ENCODE measurements at regions not wholly inside any gene's neighbourhood (a gene's known extent, or its start where the extent isn't known, plus 50 kb on each side); places are given as distances from the start of the nearest gene placed in this dataset.
"Not testable (repeated sequence)": the region's sequence is repeated elsewhere in the genome, so short reads cannot be mapped to it uniquely, and the experiment has no call there.

DNA sequence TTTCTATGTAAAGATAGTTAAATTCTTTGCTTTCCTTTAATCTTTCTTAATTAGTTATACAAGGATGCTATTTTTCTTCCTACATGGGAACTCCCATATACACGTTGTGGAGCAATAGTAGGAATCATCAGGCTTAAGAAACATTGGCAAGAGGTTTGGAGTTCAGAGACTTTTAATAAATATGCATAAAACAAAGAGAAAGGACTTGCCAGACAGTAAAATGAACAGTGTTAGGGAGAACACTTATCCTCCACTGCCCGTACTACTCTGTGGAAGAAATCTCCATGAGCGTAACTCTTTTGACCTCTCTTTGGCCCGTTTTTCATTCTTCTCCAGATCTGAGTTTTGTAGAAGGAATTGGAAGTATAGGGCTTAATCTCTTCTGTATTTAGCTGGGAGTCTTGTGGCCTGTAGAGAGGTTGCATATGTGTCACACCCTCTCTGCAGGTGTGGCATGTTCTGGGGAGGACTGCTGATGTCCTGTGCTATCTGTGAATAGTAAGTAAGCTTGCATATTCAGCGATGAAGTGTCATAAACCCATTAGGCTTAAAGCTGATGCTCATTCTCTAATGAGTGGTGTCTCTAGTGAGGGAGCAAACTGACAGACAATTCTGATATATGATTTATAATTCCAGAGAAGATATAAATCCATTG, 455.4 kb upstream of the FAR2 start:
- DNase-seq, result no peak

DNA sequence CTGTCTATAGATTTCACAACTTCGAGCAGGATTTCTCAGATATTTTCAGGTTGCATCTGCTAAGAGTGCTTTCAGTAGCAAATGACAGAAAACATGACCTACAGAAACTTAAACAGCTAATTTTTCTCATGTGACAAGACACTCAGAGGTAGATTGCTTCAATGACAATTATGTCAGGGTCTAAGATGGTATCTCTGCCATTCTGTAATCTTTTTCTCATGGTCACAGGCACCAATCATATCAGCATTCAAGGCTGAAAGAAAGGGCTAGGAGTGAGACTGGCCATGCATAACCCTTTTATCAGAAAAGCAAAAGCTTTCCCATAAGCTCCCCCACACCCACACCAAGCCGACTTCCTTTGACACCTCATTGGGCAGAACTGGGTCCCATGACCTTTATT, 450.5 kb upstream of the FAR2 start:
- DNase-seq, result no peak

DNA sequence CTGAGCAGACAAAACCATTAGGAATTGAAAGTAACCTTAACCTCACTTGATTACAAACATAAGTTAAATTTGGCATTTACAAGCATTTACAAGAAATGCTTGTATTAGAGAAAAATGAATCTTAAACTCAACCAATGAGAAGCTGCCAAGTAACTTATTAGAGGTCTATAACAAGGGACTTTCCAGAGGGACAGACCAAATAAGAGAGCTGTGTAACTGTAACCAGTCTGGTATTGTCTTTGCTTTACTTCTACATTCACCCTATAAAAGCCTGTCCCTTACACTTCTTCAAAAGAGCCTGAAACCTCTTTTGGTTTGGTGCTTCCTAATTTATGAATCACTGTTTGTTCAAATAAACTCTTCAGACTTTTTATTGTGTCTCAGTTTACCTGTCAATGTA, 450.0 kb upstream of the FAR2 start:
- DNase-seq, result no peak

DNA sequence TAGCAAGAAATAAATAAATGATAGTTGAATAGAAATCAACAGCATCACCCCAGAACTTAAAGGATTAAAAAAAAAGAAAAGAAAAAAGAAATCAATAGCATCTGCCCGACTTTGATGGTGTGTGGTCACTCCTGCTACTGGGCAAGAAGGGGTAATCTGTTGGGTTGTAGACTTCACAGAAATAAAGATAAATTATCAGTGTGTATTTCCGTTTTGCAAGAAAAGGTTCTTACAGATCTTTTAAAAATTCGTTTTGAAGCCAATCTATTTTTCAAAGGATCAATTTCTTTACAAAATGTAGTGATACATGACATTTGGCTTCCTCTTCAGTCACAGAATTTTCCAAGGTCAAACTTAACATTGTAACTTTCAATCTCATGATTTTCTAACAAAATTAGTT, 448.9 kb upstream of the FAR2 start:
- DNase-seq, result no peak

DNA sequence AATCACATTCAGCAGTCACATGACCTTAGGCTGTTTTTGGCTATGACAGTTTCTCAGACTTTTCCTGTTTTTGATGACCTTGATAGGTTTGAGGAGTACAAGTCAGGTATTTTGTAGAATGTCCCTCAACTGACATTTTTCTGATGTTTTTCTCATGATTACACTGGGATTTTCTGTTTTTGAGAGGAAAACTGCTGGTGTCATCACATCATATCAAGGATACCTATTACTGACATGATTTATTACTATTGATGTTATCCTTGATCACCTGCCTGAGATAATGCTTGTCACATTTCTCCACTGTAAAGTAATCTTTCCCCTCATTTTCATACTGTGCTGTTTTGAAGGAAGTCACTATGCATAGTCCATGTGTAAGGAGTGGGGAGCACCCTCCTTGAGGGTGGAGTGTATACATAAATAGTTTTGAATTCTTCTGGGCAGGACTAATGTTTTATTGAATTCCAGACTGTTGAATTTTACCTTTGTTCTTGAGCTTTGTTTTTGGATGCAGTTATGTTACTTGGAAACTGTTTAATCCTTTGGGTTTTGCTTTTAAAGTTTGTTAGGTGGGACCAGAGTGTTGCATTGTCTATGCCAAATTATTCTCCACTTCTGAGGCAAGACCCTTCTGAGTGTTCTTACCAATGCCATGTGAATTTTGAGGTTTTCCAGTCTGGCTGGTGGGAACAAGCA, 444.5 kb upstream of the FAR2 start:
- DNase-seq, result no peak

DNA sequence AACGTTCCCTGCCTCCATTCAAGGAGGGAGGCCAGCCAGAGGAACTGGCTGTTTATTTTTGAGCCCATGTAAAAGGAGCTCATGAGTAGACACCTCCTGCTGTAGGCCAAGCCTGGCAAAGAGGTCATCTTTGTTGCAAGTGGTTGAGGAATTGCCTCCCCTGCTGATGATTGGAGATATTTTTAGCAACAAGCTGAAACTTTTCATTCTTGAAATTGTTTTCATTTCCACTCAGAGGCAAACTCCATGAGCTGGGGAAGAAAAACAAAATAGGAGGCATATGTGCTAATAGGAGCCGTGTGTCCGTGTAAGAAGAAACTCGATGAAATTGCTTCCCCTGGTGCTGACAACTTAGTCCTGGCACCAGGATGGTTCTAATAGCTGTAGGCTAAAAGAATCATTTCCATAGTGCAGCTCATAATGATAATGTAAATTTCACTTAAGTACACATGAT, 440.1 kb upstream of the FAR2 start:
- no peak for DNase-seq

DNA sequence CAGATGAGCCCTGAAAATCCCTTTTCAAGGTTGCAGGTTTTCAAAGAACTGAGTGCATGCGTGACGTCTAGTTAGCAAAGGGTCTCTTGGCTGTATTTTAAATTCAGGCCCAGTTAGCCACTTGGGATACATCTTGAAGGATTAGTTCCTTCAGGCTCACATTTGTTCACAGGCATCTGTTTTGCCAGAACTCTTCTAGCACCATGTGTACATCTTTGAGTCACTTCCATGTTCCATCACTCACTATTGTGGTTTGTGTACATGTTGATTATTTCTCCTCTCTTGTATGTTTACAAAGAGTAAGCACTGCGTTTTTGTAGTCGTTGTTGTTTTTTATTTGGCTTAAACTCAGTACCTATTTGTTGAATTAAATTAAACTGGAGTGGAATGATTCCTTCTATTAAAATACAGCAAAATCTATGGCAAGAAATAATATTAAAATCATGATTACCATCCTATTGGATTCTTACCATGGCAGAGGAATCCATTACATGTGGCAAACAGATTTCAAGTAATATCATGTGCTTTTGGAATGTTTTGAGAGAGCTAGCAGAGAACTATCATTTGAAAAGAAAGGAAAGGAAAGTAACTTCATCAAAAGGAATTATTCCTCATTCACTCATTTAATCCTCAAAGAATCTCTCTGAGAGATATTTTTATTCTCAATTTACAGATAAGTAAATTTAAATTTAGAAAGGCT, 438.9 kb upstream of the FAR2 start:
- no peak for DNase-seq

DNA sequence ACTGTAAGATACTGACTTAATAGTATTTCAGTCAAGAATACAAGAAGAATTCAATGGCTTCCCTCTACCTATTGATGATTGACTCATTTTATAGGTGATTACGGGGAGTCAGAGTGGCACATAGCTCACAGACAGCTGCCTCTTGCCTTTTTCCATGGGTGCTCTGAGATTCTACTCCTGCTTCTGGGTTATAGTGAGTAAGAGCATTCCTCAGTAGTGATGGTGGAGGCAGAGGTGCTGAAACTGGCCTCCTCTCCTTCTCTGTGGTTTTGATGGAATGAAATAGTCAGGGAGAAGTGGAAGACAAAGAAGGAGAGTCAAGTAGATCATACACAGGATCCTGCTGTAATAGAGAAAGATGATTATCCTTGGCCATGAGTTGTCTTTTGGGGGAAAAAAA, 438.2 kb upstream of the FAR2 start:
- DNase-seq, result no peak

DNA sequence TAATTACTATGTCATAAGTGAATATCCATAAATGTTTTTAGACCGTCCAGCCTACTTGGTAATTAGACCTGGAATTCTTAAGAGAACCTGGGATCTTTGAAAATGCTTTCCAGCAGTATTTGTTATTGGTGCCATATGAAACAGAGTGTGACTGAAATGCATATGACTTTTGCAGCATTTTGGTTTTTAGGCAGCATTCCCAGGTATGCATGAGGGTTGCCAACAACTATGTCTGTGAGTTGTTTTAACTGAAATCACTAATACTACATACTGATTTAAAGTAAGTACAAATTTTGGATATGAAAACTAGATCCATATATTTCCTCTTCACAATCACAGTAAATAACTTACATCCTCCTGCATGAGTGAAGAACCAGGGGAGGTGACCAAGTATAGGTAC, 437.7 kb upstream of the FAR2 start:
- DNase-seq, result no peak

DNA sequence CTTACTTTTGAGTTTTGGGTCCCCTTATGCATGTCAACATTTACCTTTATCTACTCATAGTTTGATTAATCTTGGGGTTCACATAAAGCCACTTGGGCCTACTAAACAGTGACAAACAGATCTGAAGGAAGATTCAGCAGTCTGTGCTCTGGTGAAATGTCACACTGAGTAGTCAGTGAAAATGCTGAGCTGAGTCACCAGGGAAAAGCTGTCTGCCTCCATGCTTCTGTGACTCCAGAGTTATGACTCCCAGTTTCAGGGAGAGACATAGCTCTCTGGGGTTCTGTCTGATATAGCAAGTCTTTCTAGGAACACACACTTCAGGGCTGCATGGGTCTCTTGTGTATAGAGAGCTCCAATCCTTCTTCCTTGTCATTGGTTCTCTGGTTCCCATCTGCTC, 406.3 kb upstream of the FAR2 start:
- no peak for DNase-seq

DNA sequence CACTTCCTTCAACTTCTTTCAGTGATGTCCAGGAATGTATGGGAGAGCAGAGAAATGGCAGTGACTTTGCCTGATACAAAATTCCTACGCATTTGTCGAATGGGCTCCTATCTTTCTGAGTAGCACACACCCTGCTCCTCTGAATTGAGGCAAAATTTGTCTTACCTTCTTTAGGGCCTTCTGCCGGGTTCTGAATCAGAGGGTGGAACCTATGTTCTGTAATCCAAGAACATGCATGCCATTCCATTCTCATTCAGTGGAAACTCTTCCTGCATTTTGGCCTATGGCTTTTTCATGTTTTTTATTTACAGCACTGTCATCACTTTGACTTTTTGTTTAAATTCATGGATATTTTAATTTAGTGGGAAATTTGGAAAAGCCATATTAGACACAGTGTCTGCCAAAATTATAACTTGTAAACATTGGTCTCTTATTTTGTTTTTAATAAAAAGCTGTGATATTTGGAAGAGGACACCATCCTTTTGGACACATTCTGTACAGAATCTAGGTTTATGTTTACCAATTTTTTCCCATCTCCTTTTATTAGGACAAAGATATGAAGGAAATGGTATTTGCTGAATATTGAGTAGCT, 402.2 kb upstream of the FAR2 start:
- DNase-seq, result no peak

DNA sequence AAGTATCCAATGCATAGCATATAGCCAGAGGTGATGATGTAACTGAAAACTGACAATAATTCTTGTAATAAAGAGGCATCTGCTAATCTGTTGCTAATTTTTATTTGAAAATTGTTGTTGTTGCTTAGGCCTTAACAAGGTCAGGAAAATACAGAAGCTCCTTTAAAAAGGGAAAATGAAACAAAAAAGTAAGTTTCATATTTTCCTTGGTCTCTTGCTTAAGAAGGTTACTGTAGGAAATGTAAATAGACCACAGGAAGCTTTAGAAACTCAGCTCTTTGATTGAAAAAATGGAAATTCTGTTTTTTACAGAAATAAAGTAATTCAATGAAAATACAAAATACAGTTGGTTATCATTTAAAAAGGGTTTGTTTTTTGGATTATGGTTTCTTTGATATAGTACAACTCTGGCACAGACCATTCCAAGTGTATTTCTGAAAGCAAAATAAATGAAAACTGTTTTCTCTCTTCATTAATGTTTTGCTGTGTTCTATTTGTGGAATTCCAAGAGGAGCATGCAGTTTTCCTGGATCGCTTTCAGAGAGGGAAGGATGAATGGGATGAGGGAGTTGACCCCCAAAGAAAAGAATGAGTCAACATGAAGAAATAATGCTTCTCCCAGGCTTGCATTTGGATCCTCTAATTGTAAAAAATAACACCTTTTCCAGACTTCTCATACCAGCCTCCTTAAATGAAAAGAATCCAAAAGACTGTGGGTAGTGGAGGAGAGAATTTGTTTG, 398.0 kb upstream of the FAR2 start:
- no peak for DNase-seq

DNA sequence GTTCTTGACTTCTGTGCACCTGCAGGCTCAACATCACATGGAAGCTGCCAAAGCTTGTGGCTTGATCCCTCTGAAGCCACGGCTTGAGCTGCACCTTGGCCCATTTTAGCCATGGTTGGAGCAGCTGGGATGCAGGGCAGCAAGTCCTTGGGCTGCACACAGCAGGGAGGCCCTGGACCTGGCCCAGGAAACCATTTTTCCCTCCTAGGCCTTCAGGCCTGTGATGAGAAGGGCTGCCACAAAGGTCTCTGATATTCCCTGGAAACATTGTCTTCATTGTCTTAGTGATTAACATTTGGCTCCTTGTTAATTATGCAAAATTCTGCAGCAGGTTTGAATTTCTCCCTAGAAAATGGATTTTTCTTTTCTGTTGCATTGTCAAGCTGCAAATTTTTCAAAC, 394.1 kb upstream of the FAR2 start:
- no peak for DNase-seq

DNA sequence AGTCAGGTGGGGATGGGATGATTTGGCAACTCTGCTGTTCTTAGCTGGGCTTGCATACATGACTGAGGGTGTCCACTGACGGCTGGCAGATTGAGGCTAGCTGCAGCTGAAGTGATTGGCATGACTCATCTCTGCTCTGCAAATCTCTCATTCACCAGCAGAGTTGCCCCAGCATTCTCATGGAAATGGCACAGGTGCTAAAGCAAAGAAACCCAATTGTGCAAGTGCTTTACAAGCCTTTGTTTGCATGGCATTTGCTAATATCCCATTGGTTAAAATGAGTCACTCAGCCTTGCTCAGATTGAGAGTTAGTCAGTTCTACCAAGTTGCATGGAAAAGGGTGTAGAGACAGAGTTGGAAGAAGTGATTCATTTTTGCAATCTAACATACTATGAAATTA, 389.7 kb upstream of the FAR2 start:
- no peak for DNase-seq

DNA sequence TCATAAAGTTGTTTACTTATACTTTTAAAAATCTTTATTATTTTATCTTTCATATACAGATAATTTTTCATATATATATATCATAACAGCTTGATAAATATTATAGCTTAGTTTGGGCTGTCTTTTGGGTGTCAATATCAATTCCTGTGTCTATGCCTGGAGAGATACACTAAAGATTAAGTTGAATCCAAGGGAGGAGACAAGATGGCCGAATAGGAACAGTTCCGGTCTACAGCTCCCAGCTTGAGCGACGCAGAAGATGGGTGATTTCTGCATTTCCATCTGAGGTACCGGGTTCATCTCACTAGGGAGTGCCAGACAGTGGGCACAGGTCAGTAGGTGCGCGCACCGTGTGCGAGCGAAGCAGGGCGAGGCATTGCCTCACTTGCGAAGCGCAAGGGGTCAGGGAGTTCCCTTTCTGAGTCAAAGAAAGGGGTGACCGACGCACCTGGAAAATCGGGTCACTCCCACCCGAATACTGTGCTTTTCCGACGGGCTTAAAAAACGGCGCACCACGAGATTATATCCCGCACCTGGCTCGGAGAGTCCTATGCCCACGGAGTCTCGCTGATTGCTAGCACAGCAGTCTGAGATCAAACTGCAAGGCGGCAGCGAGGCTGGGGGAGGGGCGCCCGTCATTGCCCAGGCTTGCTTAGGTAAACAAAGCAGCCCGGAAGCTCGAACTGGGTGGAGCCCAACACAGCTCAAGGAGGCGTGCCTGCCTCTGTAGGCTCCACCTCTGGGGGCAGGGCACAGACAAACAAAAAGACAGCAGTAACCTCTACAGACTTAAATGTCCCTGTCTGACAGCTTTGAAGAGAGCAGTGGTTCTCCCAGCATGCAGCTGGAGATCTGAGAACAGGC, 388.8 kb upstream of the FAR2 start:
- DNase-seq, result not testable (repeated sequence)

DNA sequence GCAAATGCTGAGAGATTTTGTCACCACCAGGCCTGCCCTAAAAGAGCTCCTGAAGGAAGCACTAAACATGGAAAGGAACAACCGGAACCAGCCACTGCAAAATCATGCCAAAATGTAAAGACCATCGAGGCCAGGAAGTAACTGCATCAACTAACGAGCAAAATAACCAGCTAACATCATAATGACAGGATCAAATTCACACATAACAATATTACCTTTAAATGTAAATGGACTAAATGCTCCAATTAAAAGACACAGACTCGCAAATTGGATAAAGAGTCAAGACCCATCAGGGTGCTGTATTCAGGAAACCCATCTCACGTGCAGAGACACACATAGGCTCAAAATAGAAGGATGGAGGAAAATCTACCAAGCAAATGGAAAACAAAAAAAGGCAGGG, 387.2 kb upstream of the FAR2 start:
- DNase-seq, result not testable (repeated sequence)

DNA sequence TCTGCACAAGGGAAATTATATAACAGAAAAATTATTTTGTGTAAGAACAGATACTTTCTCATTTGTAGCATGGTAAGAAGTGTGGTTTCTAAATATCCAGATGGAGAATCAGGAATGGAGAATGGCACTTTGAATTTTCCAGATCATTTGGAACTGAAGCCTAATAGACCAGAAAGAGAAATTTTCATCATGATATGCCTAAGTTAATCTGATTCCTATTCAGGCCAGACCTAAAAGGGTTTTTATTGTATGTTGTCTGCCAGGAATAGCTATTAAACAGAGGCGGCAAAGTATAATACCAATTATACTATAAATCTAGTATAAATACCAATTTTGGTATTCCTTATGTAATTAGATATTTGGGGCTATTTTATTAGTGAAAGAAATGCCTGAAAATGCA, 382.7 kb upstream of the FAR2 start:
- DNase-seq, result no peak

DNA sequence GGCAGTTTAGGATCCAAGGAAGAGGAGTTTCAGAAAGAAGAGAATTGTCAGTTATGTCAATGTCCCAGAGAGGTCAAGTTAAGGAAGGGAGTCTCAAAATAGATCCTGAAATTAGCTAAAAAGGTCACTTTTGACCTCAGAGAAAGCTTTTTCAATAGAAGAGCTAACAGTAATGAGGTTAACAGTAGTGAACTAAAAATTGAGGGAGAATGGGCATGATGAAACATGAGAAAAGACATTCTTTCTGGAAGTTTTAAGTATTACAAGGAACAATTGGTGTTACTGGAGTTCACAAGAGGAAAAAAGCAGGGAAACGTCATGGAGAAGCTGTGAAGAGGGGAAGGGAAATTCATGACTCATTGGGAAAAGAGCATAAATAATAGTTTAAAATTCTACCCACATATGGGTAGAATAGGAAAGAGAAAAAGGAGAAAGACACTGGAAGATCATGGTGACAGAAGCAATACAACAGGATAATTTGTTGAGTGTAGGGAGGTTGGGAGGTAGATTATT, 381.2 kb upstream of the FAR2 start:
- DNase-seq, result no peak

DNA sequence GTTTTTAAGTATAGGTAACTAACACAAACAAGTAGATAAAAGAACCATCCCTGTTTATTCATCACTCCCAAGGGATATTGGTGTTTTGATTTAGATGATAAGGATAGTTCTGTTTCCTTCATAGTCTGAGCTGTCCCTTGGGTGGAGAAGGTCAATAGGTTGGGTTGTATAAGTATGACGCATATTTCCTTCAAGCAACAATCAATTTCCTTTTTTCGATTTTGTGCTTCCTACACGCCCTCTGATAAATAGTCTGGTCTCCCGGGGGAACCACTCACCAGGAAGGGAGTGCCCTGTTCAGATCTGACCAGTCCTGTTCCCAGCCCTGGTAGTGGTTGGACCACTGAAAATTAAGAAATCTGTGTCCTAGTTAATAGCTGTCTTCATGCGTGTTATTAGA, 378.8 kb upstream of the FAR2 start:
- DNase-seq, result no peak

DNA sequence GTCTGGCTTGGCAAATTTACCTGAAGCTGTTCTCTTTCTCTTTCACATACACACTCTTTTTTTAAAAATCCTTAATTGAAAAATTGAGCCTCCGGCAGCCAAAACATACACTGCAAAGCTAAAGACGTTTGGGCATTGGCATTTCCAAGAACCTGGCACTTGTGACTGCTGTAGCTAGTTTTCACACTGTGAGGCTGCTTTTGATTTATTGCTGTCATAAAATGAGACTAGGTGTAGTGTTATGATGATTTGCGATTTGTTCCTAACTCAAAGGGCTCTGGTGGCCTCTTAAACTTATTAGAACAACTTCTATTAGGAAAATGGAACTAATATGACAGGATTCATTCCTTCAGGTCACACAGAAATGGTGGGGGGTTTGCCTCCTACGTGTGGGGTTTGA, 377.1 kb upstream of the FAR2 start:
- no peak for DNase-seq

DNA sequence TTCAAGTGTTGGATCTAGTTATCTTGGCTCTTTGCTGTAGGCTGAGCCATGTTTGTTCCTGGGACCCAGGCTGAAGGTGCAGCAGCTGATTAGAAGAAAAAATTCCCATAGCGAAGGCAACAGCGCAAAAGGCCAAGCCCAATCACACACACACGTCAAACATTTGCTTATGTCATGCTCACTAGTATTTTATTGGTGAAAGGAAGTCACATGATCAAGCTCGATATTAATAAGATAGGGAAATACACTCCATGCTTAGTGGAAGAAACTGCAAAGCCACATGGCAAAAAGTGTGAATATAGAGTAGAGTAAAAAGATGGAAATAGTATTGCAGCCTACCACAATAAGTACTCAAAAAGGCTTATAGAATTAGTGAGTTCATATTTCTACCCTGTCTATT, 373.5 kb upstream of the FAR2 start:
- DNase-seq, result no peak

DNA sequence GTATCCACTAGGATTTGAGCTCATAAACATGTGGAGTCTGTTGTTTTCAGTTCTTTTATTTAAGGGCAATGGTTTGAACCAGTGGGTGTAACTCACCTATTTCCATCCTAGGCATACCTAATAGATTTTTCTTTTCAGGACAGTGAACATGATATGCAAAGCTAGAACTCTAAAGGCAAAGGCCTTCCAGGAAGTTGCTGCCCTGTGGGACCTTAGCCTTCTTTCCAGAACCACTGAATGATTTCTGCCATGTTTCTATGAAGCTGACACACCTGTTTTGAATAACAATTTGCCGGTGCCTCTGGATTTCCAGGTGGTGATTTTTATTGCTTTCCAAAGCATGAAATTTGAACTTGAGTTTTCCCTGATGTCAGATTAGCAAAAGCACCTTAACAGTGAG, 372.9 kb upstream of the FAR2 start:
- DNase-seq, result no peak

Measured in CD4-positive, alpha-beta T cell treated with Interferon alpha-2 for 1 hour (primary cell).